Superior temporal gyrus (tissue), 1 donor: ENCODE measurements at regions not wholly inside any gene's neighbourhood (a gene's known extent, or its start where the extent isn't known, plus 50 kb on each side); places are given as distances from the start of the nearest gene placed in this dataset.
"Not testable (repeated sequence)": the region's sequence is repeated elsewhere in the genome, so short reads cannot be mapped to it uniquely, and the experiment has no call there.

Source experiments
- DNase-seq: peaks from one replicate; pipeline ENCODE4 v3.0.0-alpha.2; 2016; ENCODE audit errors: extremely low spot score

GRCh38 chr7:124152859-124153692 is 120.2 kb upstream of the TMEM229A start:
- peak; percentile 82 for DNase-seq

- no peak for DNase-seq
These were observed 104.8 kb upstream of the TMEM229A start for GRCh38 chr7:124137664-124138063.

- DNase-seq = no peak
These were observed 91.3 kb upstream of the TMEM229A start for GRCh38 chr7:124124201-124124600.

GRCh38 chr7:124120911-124121310 is 88.0 kb upstream of the TMEM229A start:
- no peak for DNase-seq

GRCh38 chr7:124113045-124113444 is 80.2 kb upstream of the TMEM229A start:
- peak; percentile 5 for DNase-seq

GRCh38 chr7:124106575-124106974 is 73.7 kb upstream of the TMEM229A start:
- no peak for DNase-seq

GRCh38 chr7:124101173-124101768 is 68.4 kb upstream of the TMEM229A start:
- peak; percentile 79 for DNase-seq

GRCh38 chr7:124100190-124100589 is 67.3 kb upstream of the TMEM229A start:
- DNase-seq = peak; percentile 12

GRCh38 chr7:124099585-124099984 is 66.7 kb upstream of the TMEM229A start:
- DNase-seq = not testable (repeated sequence)

GRCh38 chr7:124089621-124090020 is 56.8 kb upstream of the TMEM229A start:
- DNase-seq = no peak

GRCh38 chr7:124088590-124088989 is 55.7 kb upstream of the TMEM229A start:
- no peak for DNase-seq

- no peak for DNase-seq
These were observed 54.0 kb upstream of the TMEM229A start for GRCh38 chr7:124086843-124087242.

- DNase-seq = peak; percentile 98
These were observed 52.3 kb upstream of the TMEM229A start for GRCh38 chr7:124085179-124085578.

GRCh38 chr7:124084024-124084423 is 51.2 kb upstream of the TMEM229A start:
- no peak for DNase-seq
